Myocyte (in vitro differentiated cells): ENCODE measurements at regions not wholly inside any gene's neighbourhood (a gene's known extent, or its start where the extent isn't known, plus 50 kb on each side); places are given as distances from the start of the nearest gene placed in this dataset.

ENCODE experiments used
- DNase-seq: peaks from one replicate; pipeline ENCODE4 v3.0.0-alpha.2; 2012; ENCODE audit warnings: low read depth

- peak; percentile 92 for DNase-seq
Observed at GRCh38 chr15:70508561-70509281, 254.6 kb downstream of the UACA start.

- no peak for DNase-seq
Observed at GRCh38 chr15:70507772-70508371, 255.5 kb downstream of the UACA start.

- no peak for DNase-seq
Observed at GRCh38 chr15:70505936-70506912, 257.1 kb downstream of the UACA start.

GRCh38 chr15:70505411-70505919 lies 257.9 kb downstream of the UACA start:
- peak; percentile 78 for DNase-seq

- DNase-seq, result no peak
Observed at GRCh38 chr15:70504988-70505387, 258.4 kb downstream of the UACA start.

GRCh38 chr15:70504299-70504951 lies 258.9 kb downstream of the UACA start:
- DNase-seq, result peak; percentile 77

GRCh38 chr15:70503798-70504298 lies 259.5 kb downstream of the UACA start:
- no peak for DNase-seq

GRCh38 chr15:70503073-70503745 lies 260.1 kb downstream of the UACA start:
- no peak for DNase-seq

GRCh38 chr15:70502529-70502928 lies 260.8 kb downstream of the UACA start:
- no peak for DNase-seq

GRCh38 chr15:70501849-70502248 lies 261.5 kb downstream of the UACA start:
- no peak for DNase-seq

GRCh38 chr15:70501121-70501727 lies 262.1 kb downstream of the UACA start:
- no peak for DNase-seq

- no peak for DNase-seq
Observed at GRCh38 chr15:70499791-70500190, 263.6 kb downstream of the UACA start.

GRCh38 chr15:70498096-70498626 lies 265.2 kb downstream of the UACA start:
- DNase-seq, result no peak

GRCh38 chr15:70497661-70498060 lies 265.7 kb downstream of the UACA start:
- peak; percentile 77 for DNase-seq

- DNase-seq, result no peak
Observed at GRCh38 chr15:70495991-70496599, 267.3 kb downstream of the UACA start.

GRCh38 chr15:70494852-70495571 lies 268.3 kb downstream of the UACA start:
- peak; percentile 65 for DNase-seq

GRCh38 chr15:70494517-70494851 lies 268.9 kb downstream of the UACA start:
- no peak for DNase-seq

GRCh38 chr15:70493787-70494516 lies 269.4 kb downstream of the UACA start:
- DNase-seq, result no peak
